HUES6 (cell line): ENCODE measurements at regions not wholly inside any gene's neighbourhood (a gene's known extent, or its start where the extent isn't known, plus 50 kb on each side); places are given as distances from the start of the nearest gene placed in this dataset.
"Not testable (repeated sequence)": the region's sequence is repeated elsewhere in the genome, so short reads cannot be mapped to it uniquely, and the experiment has no call there.

ENCODE experiments used
- H3K27ac ChIP-seq: 2 replicates; pipeline ENCODE4 v1.7.0; 2013; ENCODE audit warnings: low read depth, mild to moderate bottlenecking, low read length, inconsistent platforms
- H3K27me3 ChIP-seq: 2 replicates; pipeline ENCODE4 v1.6.1; 2013; ENCODE audit warnings: low read length; ENCODE audit not compliant: control insufficient read depth, insufficient read depth
- H3K36me3 ChIP-seq: 2 replicates; pipeline ENCODE4 v1.6.1; 2013; ENCODE audit warnings: low read length; ENCODE audit not compliant: control insufficient read depth, insufficient read depth
- H3K4me1 ChIP-seq: 2 replicates; pipeline ENCODE4 v1.6.1; 2013; ENCODE audit warnings: low read length; ENCODE audit not compliant: control insufficient read depth, insufficient read depth
- H3K4me3 ChIP-seq: 2 replicates; pipeline ENCODE4 v1.5.1; 2013; ENCODE audit warnings: low read depth, low read length
- H3K9ac ChIP-seq: one replicate; pipeline ENCODE4 v1.6.1; 2013; ENCODE audit warnings: mild to moderate bottlenecking, low read length
- H3K9me3 ChIP-seq: 2 replicates; pipeline ENCODE4 v1.6.1; 2013; ENCODE audit warnings: low read depth, low read length; ENCODE audit not compliant: control insufficient read depth, insufficient read depth

- no peak overlapping the region for H3K4me3 ChIP-seq
- H3K27me3 ChIP-seq = no peaks in the 10 kb centered on the region
- no peak overlapping the region for H3K9ac ChIP-seq
- H3K27ac ChIP-seq = no peak overlapping the region
- no peaks in the 10 kb centered on the region for H3K4me1 ChIP-seq
- H3K9me3 ChIP-seq = no peaks in the 10 kb centered on the region
- H3K36me3 ChIP-seq = no peaks in the 10 kb centered on the region
Observed at GRCh38 chr3:148540266-148540665, 157.4 kb upstream of the AGTR1 start.

- Histone ChIP-seq H3K9ac (no peak overlapping the region), H3K36me3 (no peaks in the 10 kb centered on the region), H3K4me3 (no peak overlapping the region), H3K9me3 (no peaks in the 10 kb centered on the region), H3K4me1 (no peaks in the 10 kb centered on the region), H3K27me3 (no peaks in the 10 kb centered on the region), H3K27ac (no peak overlapping the region)
Observed at GRCh38 chr3:148540851-148541250, 156.9 kb upstream of the AGTR1 start.

GRCh38 chr3:148546959-148547358 is 150.7 kb upstream of the AGTR1 start:
- Histone ChIP-seq H3K9me3 (no peaks in the 10 kb centered on the region), H3K4me1 (no peaks in the 10 kb centered on the region), H3K36me3 (no peaks in the 10 kb centered on the region), H3K27me3 (no peaks in the 10 kb centered on the region), H3K9ac (no peak overlapping the region), H3K4me3 (no peak overlapping the region), H3K27ac (no peak overlapping the region)

GRCh38 chr3:148551767-148552260 is 145.9 kb upstream of the AGTR1 start:
- H3K4me3 ChIP-seq = no peak overlapping the region
- no peak overlapping the region for H3K27ac ChIP-seq
- no peaks in the 10 kb centered on the region for H3K36me3 ChIP-seq
- H3K9me3 ChIP-seq = no peaks in the 10 kb centered on the region
- no peaks in the 10 kb centered on the region for H3K27me3 ChIP-seq
- H3K4me1 ChIP-seq = no peaks in the 10 kb centered on the region
- H3K9ac ChIP-seq = no peak overlapping the region

- no peak overlapping the region for H3K9ac ChIP-seq
- H3K4me3 ChIP-seq = no peak overlapping the region
- no peaks in the 10 kb centered on the region for H3K27me3 ChIP-seq
- H3K4me1 ChIP-seq = no peaks in the 10 kb centered on the region
- H3K36me3 ChIP-seq = no peaks in the 10 kb centered on the region
- no peak overlapping the region for H3K27ac ChIP-seq
- no peaks in the 10 kb centered on the region for H3K9me3 ChIP-seq
Observed at GRCh38 chr3:148554367-148554766, 143.3 kb upstream of the AGTR1 start.

GRCh38 chr3:148556664-148557063 is 141.0 kb upstream of the AGTR1 start:
- H3K4me3 ChIP-seq = no peak overlapping the region
- no peak overlapping the region for H3K9ac ChIP-seq
- no peaks in the 10 kb centered on the region for H3K4me1 ChIP-seq
- no peaks in the 10 kb centered on the region for H3K9me3 ChIP-seq
- no peaks in the 10 kb centered on the region for H3K27me3 ChIP-seq
- no peaks in the 10 kb centered on the region for H3K36me3 ChIP-seq
- no peak overlapping the region for H3K27ac ChIP-seq

GRCh38 chr3:148577579-148577978 is 120.1 kb upstream of the AGTR1 start:
- not testable (repeated sequence) for H3K4me3 ChIP-seq, H3K36me3 ChIP-seq, H3K27me3 ChIP-seq, H3K4me1 ChIP-seq, H3K27ac ChIP-seq, H3K9ac ChIP-seq, H3K9me3 ChIP-seq

- no peaks in the 10 kb centered on the region for H3K27me3 ChIP-seq
- no peaks in the 10 kb centered on the region for H3K9me3 ChIP-seq
- H3K9ac ChIP-seq = no peak overlapping the region
- no peak overlapping the region for H3K4me3 ChIP-seq
- no peaks in the 10 kb centered on the region for H3K36me3 ChIP-seq
- no peak overlapping the region for H3K27ac ChIP-seq
- H3K4me1 ChIP-seq = no peaks in the 10 kb centered on the region
Observed at GRCh38 chr3:148582126-148582525, 115.6 kb upstream of the AGTR1 start.

GRCh38 chr3:148583793-148584192 is 113.9 kb upstream of the AGTR1 start:
- no peak overlapping the region for H3K27ac ChIP-seq
- H3K9me3 ChIP-seq = no peaks in the 10 kb centered on the region
- H3K4me1 ChIP-seq = no peaks in the 10 kb centered on the region
- no peaks in the 10 kb centered on the region for H3K27me3 ChIP-seq
- no peak overlapping the region for H3K9ac ChIP-seq
- H3K4me3 ChIP-seq = no peak overlapping the region
- H3K36me3 ChIP-seq = no peaks in the 10 kb centered on the region

GRCh38 chr3:148584438-148584837 is 113.3 kb upstream of the AGTR1 start:
- H3K4me1 ChIP-seq = no peaks in the 10 kb centered on the region
- no peak overlapping the region for H3K4me3 ChIP-seq
- no peaks in the 10 kb centered on the region for H3K27me3 ChIP-seq
- H3K36me3 ChIP-seq = no peaks in the 10 kb centered on the region
- no peak overlapping the region for H3K9ac ChIP-seq
- no peak overlapping the region for H3K27ac ChIP-seq
- no peaks in the 10 kb centered on the region for H3K9me3 ChIP-seq

GRCh38 chr3:148585671-148586379 is 111.9 kb upstream of the AGTR1 start:
- Histone ChIP-seq H3K4me1 (no peaks in the 10 kb centered on the region), H3K27me3 (no peaks in the 10 kb centered on the region), H3K36me3 (no peaks in the 10 kb centered on the region), H3K9me3 (no peaks in the 10 kb centered on the region), H3K9ac (no peak overlapping the region), H3K4me3 (no peak overlapping the region), H3K27ac (no peak overlapping the region)
